HG03460 (cell line): ENCODE measurements at regions not wholly inside any gene's neighbourhood (a gene's known extent, or its start where the extent isn't known, plus 50 kb on each side); places are given as distances from the start of the nearest gene placed in this dataset.
"Not testable (repeated sequence)": the region's sequence is repeated elsewhere in the genome, so short reads cannot be mapped to it uniquely, and the experiment has no call there.

Source experiments
- ATAC-seq: cut with Tn5 transposase; IDR thresholded peaks from one replicate; pipeline ENCODE4 v1.9.1; 2021; ENCODE audit not compliant: unreplicated experiment

DNA sequence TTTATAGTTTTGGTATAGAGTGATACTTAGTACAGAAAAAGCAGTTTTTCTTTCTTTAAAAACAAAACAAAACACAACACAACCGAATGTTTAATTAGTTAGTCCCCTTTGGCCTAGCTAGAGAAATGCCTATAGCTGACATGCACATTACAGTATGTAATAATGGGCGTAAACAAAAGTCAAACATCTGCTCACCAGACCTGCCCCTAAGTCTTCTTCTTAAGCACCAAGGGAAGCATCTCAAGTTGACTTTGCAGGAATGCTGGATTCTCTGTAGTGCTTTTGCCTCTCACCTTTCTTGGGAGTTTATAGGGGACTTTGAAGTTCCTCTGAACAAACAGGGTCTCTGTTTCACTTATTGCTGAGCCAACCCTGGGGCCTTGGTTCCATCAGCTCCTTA lies 143.7 kb downstream of the TM2D1 start:
- no peak for ATAC-seq

DNA sequence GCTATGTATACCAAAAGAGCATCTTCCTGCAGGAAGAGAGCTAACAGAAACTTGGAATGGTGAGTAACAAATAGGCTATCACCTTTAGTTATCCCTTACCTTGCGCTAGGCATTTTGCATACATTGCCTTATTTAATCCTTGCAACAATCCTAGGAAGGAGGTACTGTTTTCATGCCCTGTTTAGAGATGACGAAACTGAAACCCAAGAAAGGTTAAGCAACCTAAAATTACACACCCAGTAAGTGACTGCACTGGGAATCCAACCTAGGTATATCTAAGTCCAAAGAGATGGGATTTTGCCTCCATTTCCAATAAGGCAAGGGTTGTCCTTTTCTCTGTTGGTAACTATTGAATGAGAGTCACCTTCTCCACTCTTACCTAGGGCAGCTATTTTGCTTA lies 144.5 kb downstream of the TM2D1 start:
- no peak for ATAC-seq

DNA sequence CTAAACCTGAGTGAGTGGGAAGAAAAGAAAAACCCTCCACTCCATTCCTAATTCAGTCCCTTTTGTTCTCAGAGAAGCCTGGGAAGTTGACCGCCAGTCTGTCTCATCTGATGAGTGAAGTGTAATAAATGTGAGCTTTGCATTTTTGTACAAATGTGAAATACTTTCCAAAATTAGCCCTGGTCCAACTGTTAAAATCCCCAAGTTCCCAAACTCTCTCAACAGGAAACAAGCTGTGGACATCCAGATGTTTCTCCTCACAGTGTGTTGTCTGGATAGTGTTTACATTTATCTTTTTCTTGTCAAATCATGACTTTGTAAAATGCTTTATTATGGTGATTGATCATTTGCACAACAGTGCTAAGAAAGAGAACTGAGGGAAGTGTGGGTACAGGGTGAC lies 145.1 kb downstream of the TM2D1 start:
- ATAC-seq: no peak

DNA sequence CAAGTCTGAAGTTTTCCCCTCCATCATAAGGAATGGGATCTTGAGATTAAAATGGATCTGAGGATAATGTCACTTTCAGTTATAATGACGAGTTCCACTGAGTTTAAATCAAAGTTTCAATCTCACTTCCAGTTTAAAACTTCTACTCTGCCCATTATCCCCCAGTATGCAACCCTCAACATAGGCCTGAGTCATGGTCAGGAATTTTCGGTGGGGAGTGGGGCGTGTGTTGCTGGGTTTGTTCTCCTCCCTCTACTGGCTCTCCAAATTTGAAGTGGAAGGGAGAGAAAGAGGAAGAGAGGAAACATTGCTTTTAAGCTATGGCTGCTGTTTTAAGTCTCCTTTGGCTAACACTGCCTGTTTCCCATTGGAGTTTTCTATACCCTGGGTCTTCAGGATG lies 152.9 kb downstream of the TM2D1 start:
- ATAC-seq: no peak

DNA sequence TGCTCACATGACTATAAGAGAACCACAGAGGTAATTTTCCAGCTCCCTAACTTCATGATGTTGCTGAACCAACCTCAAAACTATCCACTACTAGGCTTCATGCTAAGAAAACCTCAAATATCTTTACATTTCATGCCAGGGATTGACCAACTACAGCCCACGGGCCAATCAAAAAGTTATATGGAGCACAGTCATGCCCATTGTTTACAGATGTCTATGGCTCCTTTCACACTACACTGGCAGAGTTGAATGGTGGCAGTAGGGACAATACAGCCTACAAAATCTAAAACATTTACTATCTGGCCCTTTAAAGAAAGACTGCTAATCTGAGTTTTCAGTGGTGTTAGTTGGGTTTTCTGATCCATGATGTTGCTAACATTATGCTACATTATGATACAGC lies 154.8 kb downstream of the TM2D1 start:
- no peak for ATAC-seq

DNA sequence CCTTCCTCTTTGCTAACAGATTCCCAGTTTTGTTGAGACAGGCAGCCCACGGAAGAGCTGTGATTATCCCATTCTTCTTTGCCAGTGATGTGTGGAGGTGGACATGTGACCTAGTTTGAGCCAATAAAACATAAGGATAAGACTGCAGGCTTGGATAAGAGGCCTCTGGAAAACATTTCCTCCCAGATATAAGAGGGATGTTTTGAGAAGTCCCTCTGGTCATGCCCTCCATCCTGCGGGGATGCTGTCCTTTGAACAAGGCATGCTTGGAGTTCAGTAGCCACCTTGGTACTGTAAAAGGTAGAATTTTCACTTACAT lies 155.7 kb downstream of the TM2D1 start:
- no peak for ATAC-seq

DNA sequence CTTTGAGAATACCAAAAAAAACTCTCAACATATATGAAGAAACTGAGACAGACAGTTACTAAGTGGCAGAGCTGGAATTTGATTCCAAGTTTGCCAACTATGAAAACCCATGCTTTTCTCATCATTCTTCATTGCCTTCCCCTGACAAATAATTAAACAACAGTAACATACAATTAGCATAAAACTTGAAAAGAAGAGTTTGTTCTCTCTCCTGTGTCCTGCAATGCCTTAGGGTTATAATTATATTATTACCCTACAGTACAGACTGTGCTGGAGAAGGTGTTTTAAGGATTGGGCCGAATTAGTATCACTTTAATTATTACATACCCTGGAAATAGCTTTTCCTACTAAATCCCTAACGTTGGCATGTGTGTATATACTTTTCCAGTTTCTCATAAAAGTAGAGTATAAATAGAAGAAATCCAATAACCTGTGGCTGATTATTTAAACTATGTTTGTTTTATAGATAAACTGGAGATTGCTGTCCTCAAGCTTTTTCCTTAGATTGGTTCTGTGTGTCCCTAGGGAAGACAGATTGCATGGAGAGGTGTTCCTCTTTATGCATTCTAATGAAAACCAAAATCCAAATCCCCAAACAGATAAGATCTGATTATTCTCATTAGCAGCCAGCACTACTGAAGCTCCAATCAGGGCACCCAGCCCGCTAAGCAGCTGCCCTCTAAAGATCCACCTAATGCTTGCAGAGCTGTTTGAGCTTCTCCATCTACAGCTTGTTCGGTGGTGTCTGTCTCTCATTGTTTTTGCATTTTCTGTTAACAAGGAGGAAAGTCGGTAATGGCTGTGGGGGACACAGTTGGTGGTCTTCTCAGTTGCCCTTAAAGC lies 156.3 kb downstream of the TM2D1 start:
- ATAC-seq: no peak

DNA sequence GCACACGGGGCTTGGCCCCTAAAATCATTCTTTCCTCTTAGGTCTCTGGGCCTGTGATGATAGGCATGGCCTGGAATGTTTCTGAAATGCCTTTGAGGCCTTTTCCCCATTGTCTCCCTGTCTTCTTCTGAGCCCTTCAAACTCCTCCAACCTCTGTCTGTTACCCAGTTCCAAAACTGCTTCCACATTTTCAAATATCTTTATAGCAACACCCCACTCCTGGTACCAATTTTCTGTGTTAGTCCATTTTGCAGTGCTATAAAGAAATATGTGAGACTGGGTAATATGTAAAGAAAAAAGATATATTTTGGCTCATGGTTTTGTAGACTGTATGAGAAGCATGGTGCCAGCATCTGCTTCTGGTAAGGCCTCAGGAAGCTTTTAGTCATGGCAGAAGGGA lies 158.8 kb downstream of the TM2D1 start:
- ATAC-seq: no peak

DNA sequence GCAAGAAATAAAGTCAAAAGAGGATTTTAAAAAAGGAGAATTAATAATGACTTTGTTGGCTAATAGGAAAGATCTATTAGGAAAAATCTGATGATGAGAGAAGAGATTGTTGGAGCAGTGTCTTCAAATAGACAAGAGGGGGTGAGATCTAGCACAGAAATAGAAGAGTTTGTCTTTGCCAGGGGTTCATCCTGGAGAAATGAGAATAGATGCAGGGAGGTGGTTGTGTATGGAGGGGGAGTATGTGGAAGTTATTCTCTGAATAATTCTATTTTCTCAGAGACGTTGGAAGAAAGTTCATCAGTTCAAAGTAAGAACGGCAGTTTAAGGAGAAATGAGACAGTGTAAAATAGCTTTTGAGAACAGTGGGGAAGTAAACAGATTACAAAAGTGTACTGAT lies 161.3 kb downstream of the TM2D1 start:
- no peak for ATAC-seq

DNA sequence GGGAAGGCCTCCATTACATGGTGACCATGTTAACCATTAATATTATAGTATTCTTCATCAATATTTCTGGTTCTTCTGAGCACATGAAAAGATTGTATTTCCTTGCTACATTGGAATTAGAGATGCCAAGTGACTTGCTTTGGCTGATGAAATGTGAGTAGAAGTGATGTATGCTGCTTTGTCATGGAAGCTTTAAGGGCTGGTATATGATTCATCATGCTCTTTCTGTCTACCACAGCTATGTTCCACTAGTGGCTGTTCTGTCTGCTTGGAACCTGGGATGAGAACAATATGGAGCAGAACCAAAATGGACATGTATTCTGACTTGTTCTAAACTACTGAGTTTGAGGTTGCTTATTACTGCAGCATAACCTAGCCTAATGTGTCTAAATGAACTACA lies 163.3 kb downstream of the TM2D1 start:
- ATAC-seq: no peak

DNA sequence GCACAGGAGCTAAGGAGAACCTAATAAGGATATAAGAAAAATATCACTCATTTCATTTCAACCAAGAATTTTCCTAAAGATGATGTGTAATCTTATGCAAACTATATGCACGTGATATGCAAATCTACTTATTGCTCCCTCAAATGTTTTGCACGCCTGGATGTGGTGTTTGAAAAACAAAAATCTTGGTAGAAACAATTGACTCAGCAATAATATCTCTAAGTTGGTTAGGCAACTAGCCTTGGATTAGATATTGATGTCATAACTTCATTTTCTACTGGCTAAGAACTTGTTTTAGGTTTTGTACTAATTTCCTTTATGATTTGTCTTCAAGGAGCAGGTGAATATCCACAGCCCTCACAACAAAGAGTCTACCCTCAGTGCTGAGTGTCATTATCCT lies 164.6 kb downstream of the TM2D1 start:
- ATAC-seq: no peak

DNA sequence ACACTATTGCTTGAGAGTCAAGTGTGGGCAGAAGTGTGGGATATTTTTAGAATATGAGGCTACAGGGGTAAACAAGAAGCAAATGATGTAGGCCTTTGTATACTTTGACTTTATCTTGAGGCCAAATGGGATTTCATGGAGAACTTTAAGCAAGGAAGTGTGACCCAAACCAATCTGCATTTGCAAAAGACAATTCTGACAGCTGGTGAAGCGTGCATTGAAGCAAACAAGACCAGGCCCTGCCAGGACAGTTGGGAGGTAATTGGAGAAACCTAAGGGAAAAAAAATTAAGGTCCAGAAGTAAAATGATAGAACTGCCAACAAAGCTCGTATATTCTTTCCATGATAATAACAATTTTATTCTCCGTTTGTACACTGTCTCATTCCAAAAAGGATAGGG lies 168.3 kb downstream of the TM2D1 start:
- no peak for ATAC-seq

DNA sequence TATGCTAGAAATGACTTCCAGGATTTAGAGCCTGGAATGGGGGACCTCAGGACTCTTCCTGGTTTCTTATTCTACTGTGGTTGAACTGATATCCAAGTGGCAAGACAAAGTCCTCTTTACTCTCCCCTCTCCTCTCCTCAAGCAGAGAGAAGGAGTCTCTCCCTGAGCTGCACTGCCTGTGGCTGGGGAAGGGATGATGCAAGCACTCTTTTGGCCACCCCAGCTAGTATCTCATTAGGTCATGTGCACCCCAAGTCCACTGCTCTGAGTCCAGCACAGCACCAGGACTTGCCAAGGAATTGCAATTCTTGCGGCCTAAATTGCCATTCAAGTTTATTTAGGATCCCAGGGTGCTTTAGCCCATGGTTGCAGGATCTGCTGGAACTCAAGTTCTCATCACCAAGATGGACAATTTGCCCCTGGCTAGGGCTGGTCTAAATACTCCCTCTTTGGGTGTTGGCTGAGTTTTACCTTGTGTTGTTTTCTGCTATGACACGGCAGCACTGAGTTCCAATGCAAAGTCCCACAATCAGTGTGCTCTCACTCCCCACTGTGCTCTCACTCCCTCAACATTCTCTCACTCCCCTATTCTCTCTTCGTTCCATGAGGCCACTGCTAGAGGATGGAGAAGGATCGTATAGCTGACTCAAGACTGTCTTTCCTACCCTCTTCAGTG lies 172.2 kb downstream of the TM2D1 start:
- no peak for ATAC-seq

DNA sequence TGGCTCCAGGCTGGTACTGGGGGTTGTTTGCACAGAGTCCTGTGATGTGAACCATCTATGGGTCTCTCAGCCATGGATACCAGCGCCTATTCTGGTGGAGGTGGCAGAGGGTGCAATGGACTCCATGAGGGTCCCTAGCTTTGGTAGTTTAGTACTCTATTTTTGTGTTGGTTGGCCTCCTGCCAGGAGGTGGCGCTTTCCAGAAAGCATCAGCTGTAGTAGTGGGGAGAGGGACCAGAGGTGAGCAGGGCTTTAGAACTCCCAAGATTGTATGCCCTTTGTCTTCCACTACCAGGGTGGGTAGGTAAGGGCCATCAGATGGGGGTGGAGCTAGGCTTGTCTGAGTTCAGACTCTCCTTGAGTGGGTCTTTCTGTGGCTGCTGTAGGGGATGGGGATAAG lies 177.6 kb downstream of the TM2D1 start:
- not testable (repeated sequence) for ATAC-seq

DNA sequence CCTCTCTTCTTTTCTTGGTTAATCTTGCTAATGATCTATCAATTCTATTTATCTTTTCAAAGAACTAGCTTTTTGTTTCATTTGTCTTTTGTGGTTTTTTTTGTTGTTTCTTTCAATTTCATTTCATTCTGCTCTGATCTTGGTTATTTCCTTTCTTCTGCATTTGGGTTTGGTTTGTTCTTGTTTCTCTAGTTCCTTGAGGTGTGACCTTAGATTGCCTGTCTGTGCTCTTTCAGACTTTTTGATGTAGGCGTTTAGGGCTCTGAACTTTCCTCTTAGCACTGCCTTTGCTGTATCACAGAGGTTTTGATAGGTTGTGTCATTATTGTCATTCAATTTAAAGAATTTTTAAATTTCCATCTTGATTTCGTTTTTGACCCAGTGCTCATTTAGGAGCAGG lies 180.1 kb downstream of the TM2D1 start:
- ATAC-seq: not testable (repeated sequence)

DNA sequence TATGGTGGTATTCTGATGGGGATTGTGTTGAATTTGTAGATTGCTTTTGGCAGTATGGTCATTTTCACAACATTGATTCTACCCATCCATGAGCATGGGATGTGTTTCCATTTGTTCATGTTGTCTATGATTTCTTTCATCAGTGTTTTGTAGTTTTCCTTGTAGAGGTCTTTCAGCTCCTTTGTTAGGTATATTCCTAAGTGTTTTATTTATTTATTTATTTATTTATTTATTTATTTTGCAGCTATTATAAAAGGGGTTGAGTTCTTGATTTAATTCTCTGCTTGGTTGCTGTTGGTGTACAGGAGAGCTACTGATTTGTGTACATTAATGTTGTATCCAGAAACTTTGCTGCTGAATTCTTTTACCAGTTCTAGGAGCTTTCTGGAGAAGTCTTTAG lies 181.4 kb downstream of the TM2D1 start:
- ATAC-seq: not testable (repeated sequence)

DNA sequence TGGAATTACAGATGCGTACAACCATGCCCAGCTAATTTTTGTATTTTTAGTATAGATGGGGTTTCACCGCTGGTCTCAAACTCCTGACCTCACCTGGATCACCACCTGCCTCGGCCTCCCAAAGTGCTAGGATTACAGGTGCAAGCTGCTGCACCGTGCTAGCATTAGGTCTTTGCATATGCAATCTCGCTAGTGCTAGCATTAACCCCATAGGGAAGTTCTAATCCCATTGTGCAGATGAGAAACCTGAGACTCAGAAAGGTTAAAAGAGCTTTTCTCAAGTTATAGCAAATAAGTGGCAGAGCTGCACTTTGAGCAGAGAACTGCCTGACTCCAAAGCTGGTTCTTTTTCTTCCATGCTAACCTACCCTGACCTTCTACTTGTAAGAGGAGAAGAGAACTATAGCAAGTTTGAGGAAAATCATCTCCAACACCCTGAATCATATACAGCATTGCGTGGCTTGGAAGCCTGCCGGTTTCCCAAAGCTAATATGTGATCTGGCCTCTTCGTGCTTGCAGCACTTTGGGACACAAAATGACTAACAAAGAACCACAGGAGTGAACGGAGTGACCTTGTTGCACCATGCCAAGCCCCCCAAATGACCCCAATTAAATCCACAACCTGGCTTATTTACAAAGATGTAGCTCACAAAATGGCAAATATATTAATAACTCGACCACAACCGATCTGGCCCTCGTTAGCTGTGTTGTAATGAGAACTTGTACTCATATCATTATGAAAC lies 185.1 kb downstream of the TM2D1 start:
- ATAC-seq: no peak

DNA sequence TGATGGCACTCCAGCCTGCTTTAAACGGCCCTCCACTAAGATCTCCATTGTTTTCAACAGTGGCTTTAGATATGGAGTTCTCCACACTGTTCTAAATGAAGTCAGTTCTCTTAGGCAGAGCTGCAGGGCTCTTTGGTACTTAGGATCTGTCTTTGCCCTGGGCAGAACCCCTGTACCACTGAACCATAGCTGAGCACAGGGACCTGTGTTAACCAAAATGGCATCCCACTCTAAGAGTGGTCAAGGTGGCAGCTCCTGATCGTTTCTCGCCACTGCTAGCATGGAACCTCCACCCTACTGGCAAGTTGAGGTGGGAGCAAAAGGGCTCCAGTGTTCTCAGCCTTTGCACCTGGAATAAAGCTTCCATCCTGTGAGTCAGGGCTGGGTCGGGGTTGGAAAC lies 186.7 kb downstream of the TM2D1 start:
- ATAC-seq: no peak

DNA sequence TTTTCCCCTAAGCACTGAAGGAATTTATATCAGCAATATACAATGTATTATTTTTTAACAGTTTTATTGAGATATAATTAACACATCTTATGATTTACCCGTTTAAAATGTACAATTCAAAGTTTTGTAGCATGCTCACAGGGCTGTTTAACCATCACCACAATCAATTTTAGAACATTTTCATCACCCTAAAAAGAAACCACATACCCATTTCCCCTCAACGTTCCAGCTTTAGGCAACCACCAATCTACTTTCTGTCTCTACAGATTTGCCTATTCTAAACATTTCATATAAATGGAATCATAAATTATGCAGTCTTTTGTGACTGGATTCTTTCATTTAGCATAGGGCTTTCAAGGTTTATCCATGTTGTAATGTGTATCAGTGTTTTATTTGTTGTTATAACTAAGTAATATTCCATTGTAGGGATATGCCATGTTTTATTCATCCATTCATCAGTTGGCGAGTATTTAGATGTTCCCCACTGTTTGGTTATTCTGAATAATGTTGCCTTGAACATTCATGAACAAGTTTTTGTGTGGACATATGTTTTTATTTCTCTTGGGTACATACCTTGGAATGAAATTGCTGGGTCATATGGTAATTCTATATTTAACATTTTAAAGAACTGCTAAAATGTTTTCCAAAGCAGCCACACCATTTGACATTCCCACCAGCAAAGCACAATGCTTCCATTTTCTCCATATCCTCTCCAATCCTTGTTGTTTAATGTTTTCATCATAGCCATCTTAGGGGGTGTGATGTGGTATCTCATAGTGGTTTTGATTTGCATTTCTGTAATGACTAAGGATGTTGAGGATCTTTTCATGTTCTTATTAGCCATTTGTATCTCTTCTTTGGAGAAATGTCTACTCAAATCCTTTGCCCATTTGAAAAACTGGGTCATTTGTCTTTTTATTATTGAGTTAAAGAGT lies 188.5 kb downstream of the TM2D1 start:
- no peak for ATAC-seq

DNA sequence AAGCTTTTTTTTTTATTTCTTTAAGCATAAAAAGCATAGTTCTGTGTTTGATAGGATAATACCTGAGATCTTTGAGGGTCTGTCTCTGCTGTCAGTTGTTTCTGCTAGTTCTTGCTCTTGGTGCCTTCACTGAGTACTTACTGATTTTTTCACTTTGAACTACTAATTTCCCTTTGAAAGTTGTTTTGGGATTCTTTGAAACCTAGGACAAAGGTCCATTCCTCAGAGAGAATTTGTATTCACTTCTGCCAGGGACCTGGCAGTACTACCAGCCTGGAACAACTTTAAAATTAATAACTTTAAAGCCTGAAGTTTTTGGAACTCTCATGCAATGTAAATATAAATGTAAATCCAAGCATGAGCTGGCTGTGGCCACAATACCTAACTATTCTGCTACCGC lies 190.1 kb downstream of the TM2D1 start:
- ATAC-seq: no peak

DNA sequence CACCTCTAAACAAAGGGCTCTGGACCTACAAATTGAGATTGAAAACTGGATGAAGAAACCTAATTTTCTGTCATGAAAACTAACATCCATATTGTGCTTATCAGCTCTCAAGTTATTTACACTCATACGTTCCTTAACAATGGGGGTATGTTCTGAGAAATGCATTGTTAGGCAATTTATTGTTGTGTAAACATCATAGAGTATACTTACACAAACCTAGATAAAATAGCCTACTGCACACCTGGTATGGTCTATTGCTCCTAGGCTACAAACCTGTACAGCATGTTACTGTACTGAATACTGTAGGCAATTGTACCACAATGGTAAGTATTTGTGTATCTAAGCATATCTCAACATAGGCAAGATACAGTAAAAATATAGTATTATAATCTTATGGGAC lies 191.4 kb downstream of the TM2D1 start:
- no peak for ATAC-seq
